ENCODE measurements at regions not wholly inside any gene's neighbourhood (a gene's known extent, or its start where the extent isn't known, plus 50 kb on each side); places are given as distances from the start of the nearest gene placed in this dataset.
"Not testable (repeated sequence)": the region's sequence is repeated elsewhere in the genome, so short reads cannot be mapped to it uniquely, and the experiment has no call there.

DNA sequence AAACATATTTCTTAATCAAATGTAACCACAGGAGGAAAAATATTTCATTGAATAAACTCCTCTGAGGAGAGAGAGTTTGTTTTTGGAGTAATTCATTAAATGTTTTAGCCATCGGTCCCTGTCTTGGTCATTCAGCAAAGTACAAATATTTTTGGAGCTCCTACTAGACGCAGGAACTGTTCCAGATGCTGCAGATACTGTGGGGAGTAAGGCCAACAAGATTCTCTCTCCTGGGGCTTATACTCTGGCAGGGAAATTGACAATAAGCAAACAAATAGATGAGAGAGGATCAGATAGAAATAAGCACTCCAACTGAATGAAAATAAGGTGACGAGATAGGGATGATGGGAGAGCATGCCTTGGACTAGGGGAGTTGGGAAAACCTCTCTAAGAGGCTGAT, 264.1 kb downstream of the TTC8 start:
- H3K4me1 ChIP-seq (ENCODE audit: control insufficient read depth in 2 of 2, insufficient read depth in 2 of 2, low read length in 2 of 2) = peaks cover 0 to 3% of the 10 kb centered on the region in 2 donors
- no peak overlapping the region for H3K4me3 ChIP-seq (ENCODE audit: low read length in 2 of 2)

DNA sequence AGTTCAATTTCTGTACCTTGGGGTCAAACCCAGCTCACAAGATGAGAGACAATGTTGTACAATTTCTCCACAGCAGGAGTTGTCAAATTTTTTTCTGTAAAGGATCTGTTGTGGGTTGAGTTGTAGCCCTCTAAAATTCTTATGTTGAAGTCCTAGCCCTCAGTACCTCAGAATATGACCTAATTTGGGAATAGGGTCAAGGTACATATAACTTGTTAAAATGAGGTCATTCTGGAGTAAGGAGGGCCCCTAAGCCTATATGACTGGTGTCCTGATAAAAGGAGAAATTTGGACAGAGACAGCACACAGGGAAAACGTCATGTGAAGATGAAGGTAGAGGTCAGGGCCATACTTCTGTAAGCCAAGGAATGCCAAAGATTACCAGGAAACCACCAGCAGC, 264.9 kb downstream of the TTC8 start:
- no peak overlapping the region for H3K9ac ChIP-seq (ENCODE audit: low read depth in 1 of 2, low read length in 2 of 2)
- no peaks in the 10 kb centered on the region for H3K9me3 ChIP-seq (ENCODE audit: control insufficient read depth in 2 of 2, low read length in 2 of 2)
- no peak overlapping the region for H3K4me3 ChIP-seq (ENCODE audit: low read length in 2 of 2)
- no peak overlapping the region for H3K27ac ChIP-seq (ENCODE audit: low read depth in 2 of 2, low read length in 2 of 2)
- H3K36me3 ChIP-seq (ENCODE audit: control insufficient read depth in 2 of 2, insufficient read depth in 2 of 2, low read length in 2 of 2) = no peaks in the 10 kb centered on the region
- H3K27me3 ChIP-seq (ENCODE audit: control insufficient read depth in 2 of 2, insufficient read depth in 2 of 2, low read length in 2 of 2) = no peaks in the 10 kb centered on the region
- H3K4me1 ChIP-seq (ENCODE audit: control insufficient read depth in 2 of 2, insufficient read depth in 2 of 2, low read length in 2 of 2) = peaks cover 0 to 3% of the 10 kb centered on the region in 2 donors

More for the DNA sequence above, 264.1 kb downstream of the TTC8 start:
- H3K36me3 ChIP-seq (ENCODE audit: control insufficient read depth in 2 of 2, insufficient read depth in 2 of 2, low read length in 2 of 2) = no peaks in the 10 kb centered on the region
- no peak overlapping the region for H3K9ac ChIP-seq (ENCODE audit: low read depth in 1 of 2, low read length in 2 of 2)
- no peaks in the 10 kb centered on the region for H3K9me3 ChIP-seq (ENCODE audit: control insufficient read depth in 2 of 2, low read length in 2 of 2)
- no peak overlapping the region for H3K27ac ChIP-seq (ENCODE audit: low read depth in 2 of 2, low read length in 2 of 2)
- H3K27me3 ChIP-seq (ENCODE audit: control insufficient read depth in 2 of 2, insufficient read depth in 2 of 2, low read length in 2 of 2) = no peaks in the 10 kb centered on the region

DNA sequence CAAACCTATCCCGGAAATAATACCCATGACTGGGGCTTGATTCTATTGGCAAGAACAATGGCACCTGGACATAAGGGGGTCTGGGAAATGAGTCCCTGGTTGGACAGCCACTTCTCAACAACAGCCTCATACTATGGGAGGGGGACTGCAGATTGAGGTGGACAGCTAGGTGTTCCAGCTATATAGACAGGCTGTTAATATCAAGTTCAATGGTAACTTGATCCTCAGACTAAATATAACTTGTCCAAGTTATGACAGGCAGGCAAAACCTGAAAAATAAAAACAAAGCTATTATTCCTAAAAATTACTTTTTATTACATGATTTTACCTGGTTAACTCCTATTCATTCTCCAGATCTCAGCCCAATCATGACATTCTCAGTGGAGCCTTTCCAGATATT, 267.3 kb downstream of the TTC8 start:
- H3K4me3 ChIP-seq (ENCODE audit: low read length in 2 of 2) = no peak overlapping the region
- H3K9ac ChIP-seq (ENCODE audit: low read depth in 1 of 2, low read length in 2 of 2) = no peak overlapping the region
- no peak overlapping the region for H3K27ac ChIP-seq (ENCODE audit: low read depth in 2 of 2, low read length in 2 of 2)
- no peaks in the 10 kb centered on the region for H3K27me3 ChIP-seq (ENCODE audit: control insufficient read depth in 2 of 2, insufficient read depth in 2 of 2, low read length in 2 of 2)
- H3K4me1 ChIP-seq (ENCODE audit: control insufficient read depth in 2 of 2, insufficient read depth in 2 of 2, low read length in 2 of 2) = no peaks in the 10 kb centered on the region
- no peaks in the 10 kb centered on the region for H3K9me3 ChIP-seq (ENCODE audit: control insufficient read depth in 2 of 2, low read length in 2 of 2)
- no peaks in the 10 kb centered on the region for H3K36me3 ChIP-seq (ENCODE audit: control insufficient read depth in 2 of 2, insufficient read depth in 2 of 2, low read length in 2 of 2)

DNA sequence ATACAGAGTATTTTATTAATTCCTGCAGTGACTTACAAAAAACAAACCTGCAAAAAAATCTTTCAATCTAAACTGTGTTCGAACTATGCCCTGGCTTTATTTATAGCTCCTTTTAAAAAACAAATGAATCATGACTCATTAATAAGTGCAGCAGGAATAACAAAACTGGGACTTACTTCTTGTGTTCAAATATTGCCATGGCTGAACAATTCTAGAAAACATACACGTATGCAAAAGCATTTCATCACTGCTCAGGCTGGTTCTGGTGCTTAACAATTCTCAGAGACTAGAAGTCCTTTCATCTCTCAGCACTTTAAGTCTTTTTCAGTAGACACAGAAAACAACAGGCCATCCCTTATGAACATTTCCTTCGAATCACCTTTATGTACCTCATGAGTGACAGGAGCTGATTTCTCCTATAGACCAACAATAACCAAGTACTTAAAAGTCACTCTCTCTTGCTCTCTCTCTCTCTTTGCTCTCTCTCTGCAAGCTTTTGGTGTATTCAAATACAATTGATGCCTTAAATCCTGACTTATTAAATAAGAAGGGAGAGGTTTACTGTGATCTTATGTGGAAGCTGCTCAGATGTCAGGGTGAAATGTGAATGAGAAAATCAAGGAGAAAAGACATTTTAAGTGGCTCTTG, 268.8 kb downstream of the TTC8 start:
- Histone ChIP-seq H3K27me3 (ENCODE audit: control insufficient read depth in 2 of 2, insufficient read depth in 2 of 2, low read length in 2 of 2) (no peaks in the 10 kb centered on the region), H3K9ac (ENCODE audit: low read depth in 1 of 2, low read length in 2 of 2) (no peak overlapping the region)

DNA sequence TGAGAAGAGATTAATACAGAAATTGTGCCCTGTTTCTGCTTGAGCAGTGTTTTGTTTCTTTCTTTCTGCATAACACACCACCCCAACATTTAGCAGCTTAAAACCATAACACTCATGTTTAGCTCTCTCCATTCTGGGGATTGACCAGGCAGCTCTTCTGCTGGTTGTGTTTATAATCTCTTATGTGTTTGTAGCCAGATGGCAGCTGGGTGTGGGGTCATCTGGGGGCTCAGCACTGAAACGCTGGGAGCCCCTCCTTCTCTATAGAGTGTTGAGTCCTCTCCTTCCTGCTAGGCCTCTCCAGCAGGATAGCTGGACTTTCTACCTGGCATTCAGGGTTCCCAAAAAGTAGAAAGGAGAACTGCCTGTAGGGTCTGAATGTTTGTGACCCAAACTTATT, 270.6 kb downstream of the TTC8 start:
- no peaks in the 10 kb centered on the region for H3K27me3 ChIP-seq (ENCODE audit: control insufficient read depth in 2 of 2, insufficient read depth in 2 of 2, low read length in 2 of 2)
- no peak overlapping the region for H3K4me3 ChIP-seq (ENCODE audit: low read length in 2 of 2)
- H3K9ac ChIP-seq (ENCODE audit: low read depth in 1 of 2, low read length in 2 of 2) = no peak overlapping the region
- H3K4me1 ChIP-seq (ENCODE audit: control insufficient read depth in 2 of 2, insufficient read depth in 2 of 2, low read length in 2 of 2) = no peaks in the 10 kb centered on the region
- no peaks in the 10 kb centered on the region for H3K36me3 ChIP-seq (ENCODE audit: control insufficient read depth in 2 of 2, insufficient read depth in 2 of 2, low read length in 2 of 2)
- no peaks in the 10 kb centered on the region for H3K9me3 ChIP-seq (ENCODE audit: control insufficient read depth in 2 of 2, low read length in 2 of 2)
- H3K27ac ChIP-seq (ENCODE audit: low read depth in 2 of 2, low read length in 2 of 2) = no peak overlapping the region

More for the DNA sequence above, 268.8 kb downstream of the TTC8 start:
- H3K4me3 ChIP-seq (ENCODE audit: low read length in 2 of 2) = no peak overlapping the region
- no peaks in the 10 kb centered on the region for H3K9me3 ChIP-seq (ENCODE audit: control insufficient read depth in 2 of 2, low read length in 2 of 2)
- H3K27ac ChIP-seq (ENCODE audit: low read depth in 2 of 2, low read length in 2 of 2) = no peak overlapping the region
- no peaks in the 10 kb centered on the region for H3K36me3 ChIP-seq (ENCODE audit: control insufficient read depth in 2 of 2, insufficient read depth in 2 of 2, low read length in 2 of 2)
- H3K4me1 ChIP-seq (ENCODE audit: control insufficient read depth in 2 of 2, insufficient read depth in 2 of 2, low read length in 2 of 2) = no peaks in the 10 kb centered on the region

DNA sequence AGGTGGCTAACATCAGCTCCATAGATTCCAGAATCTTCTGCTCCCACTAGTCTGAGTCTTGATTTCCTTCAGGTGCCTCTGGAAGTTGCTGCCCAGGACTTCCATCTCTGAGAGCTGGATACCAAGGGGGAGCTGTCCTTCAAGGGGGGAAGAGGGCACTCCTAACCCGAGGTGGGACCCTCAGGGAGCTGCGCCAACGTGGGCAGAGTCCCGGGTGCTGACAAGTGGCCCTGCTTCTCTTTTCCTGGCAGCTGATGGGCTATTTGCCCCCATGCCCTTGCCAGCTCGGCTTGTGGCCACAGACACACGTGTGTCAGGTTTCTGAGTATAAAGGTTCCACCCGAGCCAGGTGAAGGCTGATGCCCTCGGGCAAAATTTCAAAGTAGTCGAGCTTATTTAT, 272.5 kb downstream of the TTC8 start:
- H3K27ac ChIP-seq (ENCODE audit: low read depth in 2 of 2, low read length in 2 of 2) = no peak overlapping the region
- no peak overlapping the region for H3K4me3 ChIP-seq (ENCODE audit: low read length in 2 of 2)
- no peak overlapping the region for H3K9ac ChIP-seq (ENCODE audit: low read depth in 1 of 2, low read length in 2 of 2)
- H3K4me1 ChIP-seq (ENCODE audit: control insufficient read depth in 2 of 2, insufficient read depth in 2 of 2, low read length in 2 of 2) = no peaks in the 10 kb centered on the region
- no peaks in the 10 kb centered on the region for H3K9me3 ChIP-seq (ENCODE audit: control insufficient read depth in 2 of 2, low read length in 2 of 2)
- H3K36me3 ChIP-seq (ENCODE audit: control insufficient read depth in 2 of 2, insufficient read depth in 2 of 2, low read length in 2 of 2) = no peaks in the 10 kb centered on the region
- H3K27me3 ChIP-seq (ENCODE audit: control insufficient read depth in 2 of 2, insufficient read depth in 2 of 2, low read length in 2 of 2) = no peaks in the 10 kb centered on the region

DNA sequence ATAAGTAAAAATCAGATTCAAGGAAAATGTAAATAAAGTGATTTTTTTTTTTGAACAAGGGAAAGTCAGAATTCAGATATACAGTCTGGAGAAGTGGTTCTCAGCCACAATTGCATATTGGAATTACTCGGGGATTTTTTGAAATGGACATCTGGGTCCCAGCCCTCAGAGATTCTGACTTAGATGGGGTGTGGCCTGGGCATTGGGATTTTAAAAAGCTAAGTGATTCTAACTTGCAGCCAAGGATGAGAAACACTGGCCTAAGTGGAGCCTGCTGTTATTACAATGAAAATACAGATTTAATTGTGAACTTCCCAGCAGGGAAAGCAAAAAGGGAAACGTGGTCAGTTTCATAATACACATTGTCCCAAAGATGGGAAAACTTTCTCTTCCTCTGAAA, 273.8 kb downstream of the TTC8 start:
- Histone ChIP-seq H3K27me3 (ENCODE audit: control insufficient read depth in 2 of 2, insufficient read depth in 2 of 2, low read length in 2 of 2) (no peaks in the 10 kb centered on the region), H3K36me3 (ENCODE audit: control insufficient read depth in 2 of 2, insufficient read depth in 2 of 2, low read length in 2 of 2) (no peaks in the 10 kb centered on the region), H3K9me3 (ENCODE audit: control insufficient read depth in 2 of 2, low read length in 2 of 2) (no peaks in the 10 kb centered on the region), H3K4me1 (ENCODE audit: control insufficient read depth in 2 of 2, insufficient read depth in 2 of 2, low read length in 2 of 2) (no peaks in the 10 kb centered on the region), H3K27ac (ENCODE audit: low read depth in 2 of 2, low read length in 2 of 2) (no peak overlapping the region), H3K9ac (ENCODE audit: low read depth in 1 of 2, low read length in 2 of 2) (no peak overlapping the region), H3K4me3 (ENCODE audit: low read length in 2 of 2) (no peak overlapping the region)

DNA sequence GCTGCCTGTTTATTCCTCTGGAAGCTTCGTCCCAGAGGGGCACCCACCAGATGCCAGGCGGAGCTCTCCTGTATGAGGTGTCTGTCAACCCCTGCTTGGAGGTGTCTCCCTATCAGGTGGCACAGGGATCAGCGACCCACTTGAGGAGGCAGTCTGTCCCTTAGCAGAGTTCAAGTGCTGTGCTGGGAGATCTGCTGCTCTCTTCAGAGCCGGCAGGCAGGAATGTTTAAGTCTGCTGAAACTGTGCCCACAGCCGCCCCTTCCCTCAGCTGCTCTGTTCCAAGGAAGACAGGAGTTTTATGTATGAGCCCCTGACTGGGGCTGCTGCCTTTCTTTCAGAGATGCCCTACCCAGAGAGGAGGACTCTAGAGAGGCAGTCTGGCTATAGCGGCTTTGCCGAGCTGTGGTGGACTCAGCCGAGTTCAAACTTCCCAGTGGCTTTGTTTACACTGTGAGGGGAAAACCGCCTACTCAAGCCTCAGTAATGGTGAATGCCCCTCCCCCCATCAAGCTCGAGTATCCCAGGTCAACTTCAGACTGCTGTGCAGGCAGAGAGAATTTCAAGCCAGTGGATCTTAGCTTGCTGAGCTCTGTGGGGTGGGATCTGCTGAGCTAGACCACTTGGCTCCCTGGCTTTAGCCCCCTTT, 279.8 kb downstream of the TTC8 start:
- H3K9ac ChIP-seq (ENCODE audit: low read depth in 1 of 2, low read length in 2 of 2); H3K4me3 ChIP-seq (ENCODE audit: low read length in 2 of 2); H3K4me1 ChIP-seq (ENCODE audit: control insufficient read depth in 2 of 2, insufficient read depth in 2 of 2, low read length in 2 of 2); H3K9me3 ChIP-seq (ENCODE audit: control insufficient read depth in 2 of 2, low read length in 2 of 2); H3K27me3 ChIP-seq (ENCODE audit: control insufficient read depth in 2 of 2, insufficient read depth in 2 of 2, low read length in 2 of 2); H3K27ac ChIP-seq (ENCODE audit: low read depth in 2 of 2, low read length in 2 of 2); H3K36me3 ChIP-seq (ENCODE audit: control insufficient read depth in 2 of 2, insufficient read depth in 2 of 2, low read length in 2 of 2): not testable (repeated sequence)

DNA sequence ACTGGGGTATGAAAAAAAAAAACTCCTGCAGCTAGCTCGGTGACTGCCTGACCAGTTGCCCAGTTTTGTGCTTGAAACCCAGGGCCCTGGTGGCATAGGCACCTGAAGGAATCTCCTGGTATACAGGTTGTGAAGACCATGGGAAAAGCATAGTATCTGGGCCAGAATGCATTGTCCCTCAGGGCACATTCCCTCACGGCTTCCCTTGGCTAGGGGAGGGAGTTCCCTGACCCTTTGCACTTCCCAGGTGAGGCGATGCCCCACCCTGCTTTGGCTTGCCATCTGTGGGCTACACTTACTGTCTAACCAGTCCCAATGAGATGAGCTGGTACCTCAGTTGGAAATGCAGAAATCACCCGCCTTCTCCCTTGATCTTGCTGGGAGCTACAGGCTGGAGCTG, 280.4 kb downstream of the TTC8 start:
- not testable (repeated sequence) for H3K4me1 ChIP-seq (ENCODE audit: control insufficient read depth in 2 of 2, insufficient read depth in 2 of 2, low read length in 2 of 2); H3K4me3 ChIP-seq (ENCODE audit: low read length in 2 of 2); H3K9me3 ChIP-seq (ENCODE audit: control insufficient read depth in 2 of 2, low read length in 2 of 2); H3K9ac ChIP-seq (ENCODE audit: low read depth in 1 of 2, low read length in 2 of 2); H3K27ac ChIP-seq (ENCODE audit: low read depth in 2 of 2, low read length in 2 of 2); H3K27me3 ChIP-seq (ENCODE audit: control insufficient read depth in 2 of 2, insufficient read depth in 2 of 2, low read length in 2 of 2); H3K36me3 ChIP-seq (ENCODE audit: control insufficient read depth in 2 of 2, insufficient read depth in 2 of 2, low read length in 2 of 2)

All from mucosa of rectum (tissue), 2 donors.